T-cell (primary cell): ENCODE measurements at regions not wholly inside any gene's neighbourhood (a gene's known extent, or its start where the extent isn't known, plus 50 kb on each side); places are given as distances from the start of the nearest gene placed in this dataset.
"Not testable (repeated sequence)": the region's sequence is repeated elsewhere in the genome, so short reads cannot be mapped to it uniquely, and the experiment has no call there.

ENCODE experiments used
- ATAC-seq, 4 experiments: fragments of 200-7000 bp in 3 of 4; fragments of 150-1000 bp in 1 of 4; cut with Tn5 transposase; replicated peaks in 1 of 4; 1 replicate in 3 of 4; 2 replicates in 1 of 4; pipeline ENCODE4 v1.10.0; 2021; ENCODE audit warnings: moderate library complexity in 3 of 4, mild to moderate bottlenecking in 2 of 4, moderate number of reproducible peaks in 1 of 4
- CTCF ChIA-PET, 2 donors: fragments of 300-600 bp; sonication (Branson Sonifier 250); formaldehyde crosslinking; loops; one replicate each; lab custom pipeline; 2022; ENCODE audit warnings: antibody characterized with exemption in 2 of 2; lab: Charles Lee
- POLR2A ChIA-PET, 2 donors: fragments of 300-600 bp; sonication (Branson Sonifier 250); formaldehyde crosslinking; loops; one replicate each; lab custom pipeline; 2022; ENCODE audit warnings: antibody characterized with exemption in 2 of 2; lab: Charles Lee
- DNase-seq, 35 experiments: peaks; one replicate each; pipeline versions ENCODE4 v3.0.0 to v3.0.0-alpha.2; 2013 to 2023
- H3K27ac ChIP-seq: one replicate; pipeline ENCODE4 v1.5.1; 2013; ENCODE audit warnings: low read length
- H3K27me3 ChIP-seq, 2 experiments: replicated peaks in 1 of 2; 1 replicate in 1 of 2; 2 replicates in 1 of 2; pipeline versions ENCODE4 v1.6.1 to v1.7.0; 2013; ENCODE audit warnings: low read length in 1 of 2, mixed read lengths in 1 of 2; ENCODE audit not compliant: control insufficient read depth in 2 of 2, insufficient read depth in 2 of 2; ENCODE audit errors: extremely low read depth in 1 of 2
- H3K36me3 ChIP-seq, 2 donors: 1 replicate in 1 of 2; 2 replicates in 1 of 2; pipeline versions ENCODE4 v1.6.1 to v1.7.0; 2013; ENCODE audit warnings: low read length in 1 of 2; ENCODE audit not compliant: control insufficient read depth in 2 of 2, insufficient read depth in 1 of 2; ENCODE audit errors: extremely low read depth in 1 of 2
- H3K4me1 ChIP-seq, 2 experiments: 1 replicate in 1 of 2; 2 replicates in 1 of 2; pipeline versions ENCODE4 v1.6.1 to v1.7.0; 2013; ENCODE audit warnings: low read length in 2 of 2, mixed read lengths in 1 of 2; ENCODE audit not compliant: insufficient read depth in 2 of 2, control insufficient read depth in 1 of 2; ENCODE audit errors: extremely low read depth in 1 of 2
- H3K4me3 ChIP-seq, 2 donors: 1 replicate in 1 of 2; 2 replicates in 1 of 2; pipeline versions ENCODE4 v1.5.1 to v1.7.0; 2013; ENCODE audit warnings: mild to moderate bottlenecking in 2 of 2, low read length in 1 of 2, moderate library complexity in 1 of 2; ENCODE audit not compliant: control insufficient read depth in 1 of 2; ENCODE audit errors: extremely low read depth in 1 of 2
- H3K9me3 ChIP-seq: 2 replicates; pipeline ENCODE4 v1.7.0; 2013
- H3K27ac Mint-ChIP-seq, 2 donors: one replicate each; pipeline ENCODE4 v1.8.0; 2020 to 2021; ENCODE audit warnings: mild to moderate bottlenecking in 2 of 2, mixed read lengths in 2 of 2
- H3K27me3 Mint-ChIP-seq, 2 donors: one replicate each; pipeline ENCODE4 v1.8.0; 2021 to 2022; ENCODE audit warnings: mixed read lengths in 2 of 2
- H3K36me3 Mint-ChIP-seq: one replicate; pipeline ENCODE4 v1.8.0; 2021; ENCODE audit warnings: mixed read lengths
- H3K4me1 Mint-ChIP-seq, 3 donors: one replicate each; pipeline ENCODE4 v1.8.0; 2020 to 2022; ENCODE audit warnings: mixed read lengths in 3 of 3, mild to moderate bottlenecking in 1 of 3
- H3K4me3 Mint-ChIP-seq, 3 donors: one replicate each; pipeline ENCODE4 v1.8.0; 2020 to 2022; ENCODE audit warnings: mild to moderate bottlenecking in 3 of 3, mixed read lengths in 3 of 3, moderate library complexity in 3 of 3
- H3K9me3 Mint-ChIP-seq, 3 donors: one replicate each; pipeline ENCODE4 v1.8.0; 2020 to 2022; ENCODE audit warnings: mixed read lengths in 3 of 3
- WGBS: methylation state at CpG from one replicate; pipeline ENCODE4 v1.1.5; 2013; ENCODE audit warnings: missing lambda C conversion rate; ENCODE audit not compliant: insufficient coverage; 5-methylcytosine and 5-hydroxymethylcytosine counted together

GRCh38 chr9:90489066-90489465 is 153.6 kb downstream of the DIRAS2 start:
- Mint-ChIP-seq H3K4me3 (no peak overlapping the region), H3K9me3 (peaks cover 4 to 10% (median 5%) of the 10 kb centered on the region in 3 donors), H3K4me1 (no peaks in the 10 kb centered on the region), H3K36me3 (no peaks in the 10 kb centered on the region), H3K27ac (no peak overlapping the region), H3K27me3 (peaks cover 5 to 20% of the 10 kb centered on the region in 2 donors)
- POLR2A ChIA-PET = no interaction called here
- H3K4me3 ChIP-seq = no peak overlapping the region
- H3K9me3 ChIP-seq = no peaks in the 10 kb centered on the region
- CTCF ChIA-PET = no interaction called here
- WGBS = 62% methylated on average over 3 of the region's 4 CpGs
- H3K36me3 ChIP-seq = no peaks in the 10 kb centered on the region
- DNase-seq (no peak), ATAC-seq (no peak)
- H3K27me3 ChIP-seq = peaks cover 0 to 5% of the 10 kb centered on the region in 2 experiments
- no peaks in the 10 kb centered on the region for H3K4me1 ChIP-seq
- no peak overlapping the region for H3K27ac ChIP-seq

GRCh38 chr9:90499761-90500160 is 142.9 kb downstream of the DIRAS2 start:
- Histone ChIP-seq H3K36me3 (no peaks in the 10 kb centered on the region), H3K4me3 (no peak overlapping the region), H3K27ac (no peak overlapping the region), H3K4me1 (no peaks in the 10 kb centered on the region), H3K9me3 (no peaks in the 10 kb centered on the region), H3K27me3 (no peaks in the 10 kb centered on the region)
- ChIA-PET CTCF (no interaction called here), POLR2A (no interaction called here)
- no peak overlapping the region for H3K4me3 Mint-ChIP-seq
- WGBS = 83% methylated on average over 1 of the region's 2 CpGs
- peaks cover 0 to 3% (median 2%) of the 10 kb centered on the region in 3 donors for H3K9me3 Mint-ChIP-seq
- no peaks in the 10 kb centered on the region for H3K4me1 Mint-ChIP-seq
- no peak for ATAC-seq
- H3K27me3 Mint-ChIP-seq = peaks cover 0 to 20% of the 10 kb centered on the region in 2 donors
- no peaks in the 10 kb centered on the region for H3K36me3 Mint-ChIP-seq
- DNase-seq = no peak
- H3K27ac Mint-ChIP-seq = no peak overlapping the region

GRCh38 chr9:90502134-90502533 is 140.5 kb downstream of the DIRAS2 start:
- Mint-ChIP-seq H3K4me1 (no peaks in the 10 kb centered on the region), H3K27ac (no peak overlapping the region), H3K27me3 (peaks cover 0 to 11% of the 10 kb centered on the region in 2 donors), H3K36me3 (no peaks in the 10 kb centered on the region), H3K4me3 (no peak overlapping the region), H3K9me3 (no peaks in the 10 kb centered on the region)
- no CpG with 5 or more reads among the region's 4 CpGs for WGBS
- Histone ChIP-seq H3K36me3 (no peaks in the 10 kb centered on the region), H3K27ac (no peak overlapping the region), H3K27me3 (no peaks in the 10 kb centered on the region), H3K4me3 (no peak overlapping the region), H3K4me1 (no peaks in the 10 kb centered on the region), H3K9me3 (no peaks in the 10 kb centered on the region)
- ATAC-seq (no peak), DNase-seq (no peak)
- ChIA-PET CTCF (no interaction called here), POLR2A (no interaction called here)

GRCh38 chr9:90504486-90504885 is 138.1 kb downstream of the DIRAS2 start:
- no peak for ATAC-seq
- Histone ChIP-seq H3K9me3 (no peaks in the 10 kb centered on the region), H3K27me3 (no peaks in the 10 kb centered on the region), H3K27ac (no peak overlapping the region), H3K36me3 (no peaks in the 10 kb centered on the region), H3K4me1 (no peaks in the 10 kb centered on the region), H3K4me3 (no peak overlapping the region)
- ChIA-PET POLR2A (no interaction called here), CTCF (no interaction called here)
- H3K36me3 Mint-ChIP-seq = no peaks in the 10 kb centered on the region
- peaks cover 0 to 2% (median 2%) of the 10 kb centered on the region in 3 donors for H3K4me1 Mint-ChIP-seq
- H3K4me3 Mint-ChIP-seq = no peak overlapping the region
- no peaks in the 10 kb centered on the region for H3K9me3 Mint-ChIP-seq
- H3K27ac Mint-ChIP-seq = no peak overlapping the region
- DNase-seq = no peak
- peaks cover 0 to 7% of the 10 kb centered on the region in 2 donors for H3K27me3 Mint-ChIP-seq

GRCh38 chr9:90505695-90506094 is 136.9 kb downstream of the DIRAS2 start:
- CTCF ChIA-PET = no interaction called here
- WGBS = no CpG with 5 or more reads among the region's 1 CpG

GRCh38 chr9:90506402-90506801 is 136.2 kb downstream of the DIRAS2 start:
- WGBS = no CpG with 5 or more reads among the region's 4 CpGs
- H3K27ac Mint-ChIP-seq, H3K36me3 Mint-ChIP-seq, CTCF ChIA-PET, H3K27me3 ChIP-seq, ATAC-seq, H3K27ac ChIP-seq, H3K27me3 Mint-ChIP-seq, H3K4me3 Mint-ChIP-seq, H3K4me1 Mint-ChIP-seq, H3K9me3 Mint-ChIP-seq, DNase-seq, H3K4me1 ChIP-seq, H3K36me3 ChIP-seq, H3K9me3 ChIP-seq, POLR2A ChIA-PET, H3K4me3 ChIP-seq: not testable (repeated sequence)

More at GRCh38 chr9:90505695-90506094, 136.9 kb downstream of the DIRAS2 start:
- H3K9me3 ChIP-seq = no peaks in the 10 kb centered on the region
- no peaks in the 10 kb centered on the region for H3K9me3 Mint-ChIP-seq
- H3K27me3 Mint-ChIP-seq = peaks cover 0 to 7% of the 10 kb centered on the region in 2 donors
- no peaks in the 10 kb centered on the region for H3K27me3 ChIP-seq
- no peak overlapping the region for H3K4me3 Mint-ChIP-seq
- DNase-seq (no peak), ATAC-seq (no peak)
- POLR2A ChIA-PET = no interaction called here
- H3K36me3 Mint-ChIP-seq = no peaks in the 10 kb centered on the region
- no peak overlapping the region for H3K27ac ChIP-seq
- H3K27ac Mint-ChIP-seq = no peak overlapping the region
- no peak overlapping the region for H3K4me3 ChIP-seq
- no peaks in the 10 kb centered on the region for H3K36me3 ChIP-seq
- H3K4me1 ChIP-seq = no peaks in the 10 kb centered on the region
- H3K4me1 Mint-ChIP-seq = peaks cover 0 to 5% (median 4%) of the 10 kb centered on the region in 3 donors

- Mint-ChIP-seq H3K36me3 (no peaks in the 10 kb centered on the region), H3K4me3 (no peak overlapping the region), H3K27ac (no peak overlapping the region), H3K9me3 (no peaks in the 10 kb centered on the region), H3K4me1 (peaks cover 0 to 5% (median 4%) of the 10 kb centered on the region in 3 donors), H3K27me3 (peaks cover 0 to 4% of the 10 kb centered on the region in 2 donors)
- Histone ChIP-seq H3K9me3 (no peaks in the 10 kb centered on the region), H3K4me3 (no peak overlapping the region), H3K36me3 (no peaks in the 10 kb centered on the region), H3K27ac (no peak overlapping the region), H3K4me1 (no peaks in the 10 kb centered on the region), H3K27me3 (no peaks in the 10 kb centered on the region)
- POLR2A ChIA-PET = no interaction called here
- DNase-seq (no peak), ATAC-seq (no peak)
- no CpG with 5 or more reads among the region's 2 CpGs for WGBS
- CTCF ChIA-PET = no interaction called here
These were observed 135.0 kb downstream of the DIRAS2 start for GRCh38 chr9:90507621-90508020.
